Loucy (cell line): ENCODE measurements at regions not wholly inside any gene's neighbourhood (a gene's known extent, or its start where the extent isn't known, plus 50 kb on each side); places are given as distances from the start of the nearest gene placed in this dataset.

Source experiments
- H2AFZ ChIP-seq: fragments of 200-600 bp; sonication (generic); 2 replicates; pipeline ENCODE4 v1.6.0; 2016; ENCODE audit warnings: antibody characterized with exemption, mild to moderate bottlenecking, low read length, moderate library complexity
- H3F3A ChIP-seq: fragments of 200-600 bp; 2 replicates; pipeline ENCODE4 v1.6.0; 2016; ENCODE audit warnings: antibody characterized with exemption, low read depth, mild to moderate bottlenecking
- H3K27me3 ChIP-seq: fragments of 200-600 bp; sonication (generic); 2 replicates; pipeline ENCODE4 v1.6.1; 2014; ENCODE audit warnings: low read length, mild to moderate bottlenecking; ENCODE audit not compliant: insufficient read depth, poor library complexity, severe bottlenecking
- H3K36me3 ChIP-seq: fragments of 200-600 bp; sonication (generic); 2 replicates; pipeline ENCODE4 v1.6.1; 2016; ENCODE audit warnings: low read length; ENCODE audit not compliant: insufficient read depth
- H3K4me1 ChIP-seq: fragments of 200-600 bp; sonication (generic); 2 replicates; pipeline ENCODE4 v1.5.1; 2014; ENCODE audit warnings: low read length, mild to moderate bottlenecking; ENCODE audit not compliant: insufficient read depth, poor library complexity, severe bottlenecking
- H3K4me2 ChIP-seq: fragments of 200-600 bp; sonication (generic); 2 replicates; pipeline ENCODE4 v1.6.0; 2014; ENCODE audit warnings: antibody characterized with exemption, low read length, low read depth, mild to moderate bottlenecking; ENCODE audit not compliant: poor library complexity, severe bottlenecking
- H3K4me3 ChIP-seq: fragments of 200-600 bp; sonication (generic); 2 replicates; pipeline ENCODE4 v1.5.1; 2014; ENCODE audit warnings: low read length, mild to moderate bottlenecking, mixed read lengths; ENCODE audit not compliant: poor library complexity, severe bottlenecking
- H3K79me2 ChIP-seq: fragments of 200-600 bp; sonication (generic); 2 replicates; pipeline ENCODE4 v1.6.1; 2014; ENCODE audit warnings: low read length; ENCODE audit not compliant: insufficient read depth
- H3K9ac ChIP-seq: fragments of 200-600 bp; sonication (generic); 2 replicates; pipeline ENCODE4 v1.6.0; 2014; ENCODE audit warnings: mild to moderate bottlenecking, low read depth, low read length, moderate library complexity; ENCODE audit not compliant: poor library complexity, severe bottlenecking
- H3K9me2 ChIP-seq: fragments of 200-600 bp; sonication (generic); replicated peaks from 2 replicates; pipeline ENCODE4 v1.6.1; 2016; ENCODE audit warnings: low read depth, low read length, mixed read lengths
- H3K9me3 ChIP-seq: fragments of 200-600 bp; sonication (generic); 2 replicates; pipeline ENCODE4 v1.6.1; 2014; ENCODE audit warnings: mild to moderate bottlenecking, antibody characterized with exemption, low read length, low read depth; ENCODE audit not compliant: insufficient read depth
- H4K20me1 ChIP-seq: fragments of 200-600 bp; sonication (generic); 2 replicates; pipeline ENCODE4 v1.6.0; 2014; ENCODE audit warnings: antibody characterized with exemption, low read length, mild to moderate bottlenecking; ENCODE audit not compliant: insufficient read depth, poor library complexity, severe bottlenecking
- EZH2phosphoT487 ChIP-seq: fragments of 200-600 bp; IDR thresholded peaks from 2 replicates; pipeline ENCODE4 v1.6.1; 2018; ENCODE audit warnings: antibody characterized with exemption, mild to moderate bottlenecking, moderate library complexity, borderline replicate concordance
- TF ChIP-seq, protein P1 (sequence below): fragments of 200-600 bp; sonication (generic); conservative IDR thresholded peaks from 2 replicates; pipeline ENCODE4 v1.5.1; 2014; ENCODE audit warnings: mild to moderate bottlenecking, antibody characterized with exemption, low read length

DNA sequence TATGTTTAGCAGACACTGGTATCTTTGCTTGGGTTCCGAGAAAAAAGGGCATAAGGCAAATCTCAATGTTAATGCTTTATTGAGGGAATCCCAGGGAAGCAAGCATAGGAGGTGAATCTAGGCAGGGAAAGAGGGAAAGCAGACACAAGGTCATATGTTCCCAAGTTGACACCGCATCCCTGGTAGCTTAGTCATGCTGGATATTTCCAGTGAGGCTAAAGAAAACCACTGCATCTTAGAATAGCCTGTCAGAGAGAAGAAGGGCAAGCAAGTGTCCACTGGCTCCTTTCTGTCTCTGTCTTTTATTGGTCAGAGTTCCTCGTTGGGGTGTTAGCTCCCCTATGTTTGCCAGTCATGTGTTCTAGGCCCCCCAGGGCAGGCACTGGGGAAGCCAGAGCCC lies 104.7 kb downstream of the NKX6-1 start:
- Histone ChIP-seq H2AFZ (no peak overlapping the region), H4K20me1 (no peaks in the 10 kb centered on the region), H3K9me2 (0 out of 2 replicates have a peak, but pooled peaks cover 6% of the 10 kb centered on the region), H3K9me3 (no peaks in the 10 kb centered on the region), H3K4me2 (no peak overlapping the region), H3K4me1 (no peaks in the 10 kb centered on the region), H3K27me3 (no peaks in the 10 kb centered on the region), H3K36me3 (no peaks in the 10 kb centered on the region), H3K9ac (no peak overlapping the region), H3K79me2 (no peaks in the 10 kb centered on the region), H3F3A (no peaks in the 10 kb centered on the region), H3K4me3 (no peak overlapping the region)
- TF ChIP-seq, protein P1, sequence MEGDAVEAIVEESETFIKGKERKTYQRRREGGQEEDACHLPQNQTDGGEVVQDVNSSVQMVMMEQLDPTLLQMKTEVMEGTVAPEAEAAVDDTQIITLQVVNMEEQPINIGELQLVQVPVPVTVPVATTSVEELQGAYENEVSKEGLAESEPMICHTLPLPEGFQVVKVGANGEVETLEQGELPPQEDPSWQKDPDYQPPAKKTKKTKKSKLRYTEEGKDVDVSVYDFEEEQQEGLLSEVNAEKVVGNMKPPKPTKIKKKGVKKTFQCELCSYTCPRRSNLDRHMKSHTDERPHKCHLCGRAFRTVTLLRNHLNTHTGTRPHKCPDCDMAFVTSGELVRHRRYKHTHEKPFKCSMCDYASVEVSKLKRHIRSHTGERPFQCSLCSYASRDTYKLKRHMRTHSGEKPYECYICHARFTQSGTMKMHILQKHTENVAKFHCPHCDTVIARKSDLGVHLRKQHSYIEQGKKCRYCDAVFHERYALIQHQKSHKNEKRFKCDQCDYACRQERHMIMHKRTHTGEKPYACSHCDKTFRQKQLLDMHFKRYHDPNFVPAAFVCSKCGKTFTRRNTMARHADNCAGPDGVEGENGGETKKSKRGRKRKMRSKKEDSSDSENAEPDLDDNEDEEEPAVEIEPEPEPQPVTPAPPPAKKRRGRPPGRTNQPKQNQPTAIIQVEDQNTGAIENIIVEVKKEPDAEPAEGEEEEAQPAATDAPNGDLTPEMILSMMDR = no peak
- no peak for TF ChIP-seq EZH2phosphoT487

DNA sequence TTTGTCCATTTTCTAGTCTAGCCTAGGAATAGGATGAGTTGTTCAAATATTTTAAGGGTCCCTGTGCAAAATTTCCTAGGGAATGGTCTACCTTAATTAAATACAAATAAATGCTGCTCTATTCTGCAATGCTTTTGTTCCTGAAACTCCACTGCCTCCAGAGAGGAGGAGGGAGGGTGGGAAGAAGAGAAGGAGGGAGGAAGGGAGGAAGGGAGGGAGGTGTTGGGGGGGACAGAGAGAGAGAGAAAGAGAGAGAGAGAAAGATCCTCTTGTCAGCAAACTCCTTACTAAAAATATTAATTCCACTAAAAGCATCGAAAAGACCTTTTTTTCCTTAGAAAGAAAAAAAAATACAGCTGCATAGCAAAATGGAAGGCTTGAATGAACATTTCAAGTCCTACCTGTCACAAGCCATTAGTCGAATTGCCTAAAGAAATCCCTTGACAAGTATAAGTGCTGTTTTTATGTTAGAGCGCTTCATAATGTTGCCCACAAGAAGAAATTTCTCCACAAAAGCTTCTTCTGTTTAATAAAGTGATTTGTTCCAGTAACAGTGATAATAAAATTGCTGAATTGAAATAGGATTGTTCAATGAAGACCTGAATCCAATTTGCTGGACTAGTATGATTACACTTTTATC lies 106.0 kb downstream of the NKX6-1 start:
- H3K36me3 ChIP-seq = no peaks in the 10 kb centered on the region
- H3K9ac ChIP-seq = no peak overlapping the region
- H3K27me3 ChIP-seq = no peaks in the 10 kb centered on the region
- no peak overlapping the region for H2AFZ ChIP-seq
- H3K4me2 ChIP-seq = no peak overlapping the region
- H3K4me1 ChIP-seq = no peaks in the 10 kb centered on the region
- H3F3A ChIP-seq = no peaks in the 10 kb centered on the region
- no peaks in the 10 kb centered on the region for H3K9me3 ChIP-seq
- no peaks in the 10 kb centered on the region for H4K20me1 ChIP-seq
- H3K79me2 ChIP-seq = no peaks in the 10 kb centered on the region
- no peak overlapping the region for H3K4me3 ChIP-seq
- TF ChIP-seq, protein P1 = no peak
- no peak for TF ChIP-seq EZH2phosphoT487
- 0 out of 2 replicates have a peak, but pooled peaks cover 6% of the 10 kb centered on the region for H3K9me2 ChIP-seq

DNA sequence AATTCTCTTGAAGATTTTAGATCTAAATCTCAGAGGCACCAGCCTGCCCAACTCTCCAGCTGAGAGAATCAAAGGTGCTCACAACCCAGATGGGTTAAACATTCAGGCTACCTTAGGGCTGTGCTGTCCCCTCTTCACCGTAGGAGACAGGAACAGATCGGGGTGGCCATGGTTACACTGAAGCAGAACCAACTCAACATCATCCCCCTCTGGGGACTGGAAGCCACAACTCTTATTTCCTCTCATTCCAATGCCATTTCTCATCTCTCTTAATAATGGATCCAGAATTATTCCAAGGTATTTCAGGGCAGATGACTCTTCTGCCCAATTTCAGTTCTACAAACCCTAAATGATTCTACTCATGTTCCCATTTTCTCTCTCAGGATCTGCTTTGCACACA lies 109.7 kb downstream of the NKX6-1 start:
- H3K9me3 ChIP-seq = no peaks in the 10 kb centered on the region
- no peak overlapping the region for H2AFZ ChIP-seq
- H4K20me1 ChIP-seq = no peaks in the 10 kb centered on the region
- no peak overlapping the region for H3K4me2 ChIP-seq
- TF ChIP-seq, protein P1 = no peak
- no peak for TF ChIP-seq EZH2phosphoT487
- H3K4me3 ChIP-seq = no peak overlapping the region
- no peaks in the 10 kb centered on the region for H3K36me3 ChIP-seq
- H3K9ac ChIP-seq = no peak overlapping the region
- no peaks in the 10 kb centered on the region for H3K4me1 ChIP-seq
- no peaks in the 10 kb centered on the region for H3K79me2 ChIP-seq
- H3K27me3 ChIP-seq = no peaks in the 10 kb centered on the region
- H3F3A ChIP-seq = no peaks in the 10 kb centered on the region
- no peaks in the 10 kb centered on the region for H3K9me2 ChIP-seq
